NB4 (cell line): ENCODE measurements at regions not wholly inside any gene's neighbourhood (a gene's known extent, or its start where the extent isn't known, plus 50 kb on each side); places are given as distances from the start of the nearest gene placed in this dataset.

Experiments
- DNase-seq: peaks from one replicate; pipeline ENCODE4 v3.0.0; 2010; ENCODE audit warnings: low read depth
- H3K4me3 ChIP-seq: one replicate; pipeline ENCODE4 v1.5.1; 2011; ENCODE audit warnings: mild to moderate bottlenecking, low read depth, low read length, moderate library complexity
- MYC ChIP-seq: IDR thresholded peaks from 2 replicates; pipeline ENCODE4 v1.6.1; 2011; ENCODE audit warnings: low read depth, low read length
- POLR2A ChIP-seq: IDR thresholded peaks from 2 replicates; pipeline ENCODE4 v1.6.1; 2011; ENCODE audit warnings: mild to moderate bottlenecking; ENCODE audit not compliant: insufficient read length; ENCODE audit errors: extremely low read depth
- TF ChIP-seq, protein P1 (sequence below): IDR thresholded peaks from 2 replicates; pipeline ENCODE4 v1.6.1; 2011; ENCODE audit warnings: low read depth, low read length
- TF ChIP-seq, protein P2 (sequence below): IDR thresholded peaks from one replicate; pipeline ENCODE4 v1.5.1; 2012; ENCODE audit warnings: low read depth, low read length

DNA sequence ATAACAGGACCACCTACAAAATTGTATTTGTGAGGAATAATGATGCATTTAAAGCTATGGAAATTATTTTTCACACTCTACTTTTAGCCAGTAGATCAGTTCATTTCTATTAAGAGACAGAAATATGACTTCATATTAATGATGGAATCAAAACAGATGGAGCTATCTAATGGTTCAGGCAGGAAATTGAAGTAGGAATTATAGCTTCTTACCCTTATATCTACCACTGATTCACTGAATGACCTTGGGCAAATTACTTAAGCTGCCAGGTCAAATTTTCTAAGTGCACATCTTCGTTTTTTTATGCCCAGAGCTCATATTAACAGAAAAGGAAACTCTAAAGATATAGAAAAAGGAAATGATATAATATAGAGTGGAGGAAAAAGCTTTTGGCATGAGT lies 323.1 kb downstream of the PCDH10 start:
- H3K4me3 ChIP-seq = no peak overlapping the region
- TF ChIP-seq, protein P1, sequence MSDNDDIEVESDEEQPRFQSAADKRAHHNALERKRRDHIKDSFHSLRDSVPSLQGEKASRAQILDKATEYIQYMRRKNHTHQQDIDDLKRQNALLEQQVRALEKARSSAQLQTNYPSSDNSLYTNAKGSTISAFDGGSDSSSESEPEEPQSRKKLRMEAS = no peak
- no peak for TF ChIP-seq MYC
- TF ChIP-seq, protein P2, sequence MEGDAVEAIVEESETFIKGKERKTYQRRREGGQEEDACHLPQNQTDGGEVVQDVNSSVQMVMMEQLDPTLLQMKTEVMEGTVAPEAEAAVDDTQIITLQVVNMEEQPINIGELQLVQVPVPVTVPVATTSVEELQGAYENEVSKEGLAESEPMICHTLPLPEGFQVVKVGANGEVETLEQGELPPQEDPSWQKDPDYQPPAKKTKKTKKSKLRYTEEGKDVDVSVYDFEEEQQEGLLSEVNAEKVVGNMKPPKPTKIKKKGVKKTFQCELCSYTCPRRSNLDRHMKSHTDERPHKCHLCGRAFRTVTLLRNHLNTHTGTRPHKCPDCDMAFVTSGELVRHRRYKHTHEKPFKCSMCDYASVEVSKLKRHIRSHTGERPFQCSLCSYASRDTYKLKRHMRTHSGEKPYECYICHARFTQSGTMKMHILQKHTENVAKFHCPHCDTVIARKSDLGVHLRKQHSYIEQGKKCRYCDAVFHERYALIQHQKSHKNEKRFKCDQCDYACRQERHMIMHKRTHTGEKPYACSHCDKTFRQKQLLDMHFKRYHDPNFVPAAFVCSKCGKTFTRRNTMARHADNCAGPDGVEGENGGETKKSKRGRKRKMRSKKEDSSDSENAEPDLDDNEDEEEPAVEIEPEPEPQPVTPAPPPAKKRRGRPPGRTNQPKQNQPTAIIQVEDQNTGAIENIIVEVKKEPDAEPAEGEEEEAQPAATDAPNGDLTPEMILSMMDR = no peak
- TF ChIP-seq POLR2A = no peak
- DNase-seq = no peak

GRCh38 chr4:133467290-133467947 lies 318.3 kb downstream of the PCDH10 start:
- no peak overlapping the region for H3K4me3 ChIP-seq
- TF ChIP-seq, protein P1 = no peak
- no peak for TF ChIP-seq MYC
- TF ChIP-seq, protein P2 = no peak
- TF ChIP-seq POLR2A = no peak

DNA sequence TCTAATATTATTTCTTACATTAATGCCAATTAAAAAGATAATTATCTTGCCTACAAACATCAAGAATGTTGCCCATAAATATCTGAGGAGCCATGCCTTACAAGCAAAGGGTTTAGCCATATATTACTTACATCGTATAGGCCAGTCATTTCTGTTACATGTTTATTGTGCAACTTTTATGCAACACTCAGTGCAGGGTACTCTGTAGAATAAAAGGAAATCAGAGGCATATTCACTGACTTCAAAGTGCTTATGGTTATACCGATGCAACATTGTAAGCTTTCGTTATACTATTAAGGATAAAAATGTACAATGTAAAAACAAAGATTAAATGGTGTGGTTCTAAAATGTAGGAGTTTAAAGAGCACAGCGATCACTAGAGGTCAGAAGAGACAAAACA lies 315.9 kb downstream of the PCDH10 start:
- DNase-seq = no peak
- TF ChIP-seq MYC = no peak
- H3K4me3 ChIP-seq = no peak overlapping the region

More at GRCh38 chr4:133467290-133467947, 318.3 kb downstream of the PCDH10 start:
- DNase-seq = no peak

DNA sequence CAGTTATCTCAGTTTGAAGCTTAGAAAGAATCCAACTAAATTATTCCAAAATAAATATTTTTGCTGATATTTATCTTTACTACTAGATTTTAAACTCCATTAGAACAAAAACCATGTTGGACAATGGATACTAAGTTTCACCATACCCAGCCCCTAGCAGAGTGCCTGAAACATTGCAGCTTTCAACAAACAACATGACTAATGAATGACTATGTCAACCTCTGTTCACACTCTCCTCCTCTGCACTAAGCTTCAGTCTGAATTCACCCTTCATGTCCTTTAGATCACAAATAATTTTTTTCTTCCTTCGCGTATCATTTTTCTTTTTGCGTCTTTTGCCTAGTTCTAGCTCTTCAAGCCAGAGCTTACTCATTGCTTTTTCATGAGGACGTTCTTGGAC lies 315.2 kb downstream of the PCDH10 start:
- no peak overlapping the region for H3K4me3 ChIP-seq
- TF ChIP-seq, protein P2 = no peak
- TF ChIP-seq MYC (no peak), POLR2A (no peak)
- TF ChIP-seq, protein P1 = no peak
- no peak for DNase-seq

- H3K4me3 ChIP-seq = no peak overlapping the region
- TF ChIP-seq, protein P1 = no peak
- TF ChIP-seq, protein P2 = no peak
- no peak for TF ChIP-seq MYC
- no peak for DNase-seq
Observed at GRCh38 chr4:133452678-133453077, 303.6 kb downstream of the PCDH10 start.

DNA sequence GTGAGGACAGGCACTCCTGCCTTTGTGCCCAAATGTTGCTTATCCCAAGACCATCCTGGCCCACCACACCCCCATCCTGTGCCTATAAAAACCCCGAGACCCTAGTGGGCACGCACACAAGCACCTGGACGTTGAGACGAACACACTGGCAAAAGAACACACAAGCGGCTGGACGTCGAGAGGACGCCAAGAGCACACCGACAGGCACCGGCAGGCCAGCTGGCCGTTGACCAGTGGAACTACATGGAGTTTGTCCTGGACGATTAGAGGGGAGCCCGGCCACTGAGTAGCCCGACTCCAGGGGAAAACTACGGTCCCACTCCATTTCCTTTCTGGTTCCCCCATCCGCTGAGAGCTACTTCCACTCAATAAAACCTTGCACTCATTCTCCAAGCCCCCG lies 301.7 kb downstream of the PCDH10 start:
- TF ChIP-seq, protein P2 = no peak
- TF ChIP-seq MYC = no peak
- TF ChIP-seq, protein P1 = no peak
- TF ChIP-seq POLR2A = no peak
- DNase-seq = no peak
- H3K4me3 ChIP-seq = no peak overlapping the region
